ENCODE measurements at regions not wholly inside any gene's neighbourhood (a gene's known extent, or its start where the extent isn't known, plus 50 kb on each side); places are given as distances from the start of the nearest gene placed in this dataset.

DNA sequence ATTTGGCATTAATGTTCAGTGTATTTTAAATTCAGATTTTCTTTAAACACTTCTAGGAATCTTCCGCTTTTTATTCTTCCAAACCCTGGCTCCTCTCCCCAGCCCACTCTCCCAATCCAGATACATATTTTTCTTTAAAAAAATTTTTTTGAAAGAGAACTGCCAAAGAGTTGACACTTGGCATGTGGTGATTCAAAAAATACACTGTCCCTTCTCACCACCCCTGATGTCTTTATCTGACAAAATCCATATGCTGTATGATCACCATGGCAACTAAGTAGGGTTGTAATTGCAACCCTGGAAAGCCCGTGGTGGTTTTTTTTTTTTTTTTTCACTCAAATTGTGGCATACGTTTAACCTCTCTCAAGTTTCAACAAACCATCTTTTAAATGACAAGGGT is 355.8 kb upstream of the SASH1 start:
- Histone ChIP-seq H3K9me3 (ENCODE audit: insufficient read depth, low read length, severe bottlenecking) (no peaks in the 10 kb centered on the region), H2AFZ (ENCODE audit: low read depth, low read length) (no peak overlapping the region), H3K9ac (ENCODE audit: low read depth, low read length) (no peak overlapping the region), H4K20me1 (ENCODE audit: insufficient read depth, low read length) (no peaks in the 10 kb centered on the region), H3K27me3 (ENCODE audit: insufficient read depth, low read length, poor library complexity) (no peaks in the 10 kb centered on the region), H3K4me1 (ENCODE audit: insufficient read depth, low read length) (no peaks in the 10 kb centered on the region), H3K36me3 (ENCODE audit: insufficient read depth, low read length) (no peaks in the 10 kb centered on the region), H3K27ac (ENCODE audit: low read length) (no peak overlapping the region), H3K79me2 (ENCODE audit: insufficient read depth, low read length) (no peaks in the 10 kb centered on the region), H3K4me3 (ENCODE audit: low read depth in 1 of 2, low read length in 2 of 2) (no peak overlapping the region), H3K4me2 (ENCODE audit: insufficient read depth, low read length) (no peak overlapping the region)
- no peak for DNase-seq
- TF ChIP-seq, protein P1, sequence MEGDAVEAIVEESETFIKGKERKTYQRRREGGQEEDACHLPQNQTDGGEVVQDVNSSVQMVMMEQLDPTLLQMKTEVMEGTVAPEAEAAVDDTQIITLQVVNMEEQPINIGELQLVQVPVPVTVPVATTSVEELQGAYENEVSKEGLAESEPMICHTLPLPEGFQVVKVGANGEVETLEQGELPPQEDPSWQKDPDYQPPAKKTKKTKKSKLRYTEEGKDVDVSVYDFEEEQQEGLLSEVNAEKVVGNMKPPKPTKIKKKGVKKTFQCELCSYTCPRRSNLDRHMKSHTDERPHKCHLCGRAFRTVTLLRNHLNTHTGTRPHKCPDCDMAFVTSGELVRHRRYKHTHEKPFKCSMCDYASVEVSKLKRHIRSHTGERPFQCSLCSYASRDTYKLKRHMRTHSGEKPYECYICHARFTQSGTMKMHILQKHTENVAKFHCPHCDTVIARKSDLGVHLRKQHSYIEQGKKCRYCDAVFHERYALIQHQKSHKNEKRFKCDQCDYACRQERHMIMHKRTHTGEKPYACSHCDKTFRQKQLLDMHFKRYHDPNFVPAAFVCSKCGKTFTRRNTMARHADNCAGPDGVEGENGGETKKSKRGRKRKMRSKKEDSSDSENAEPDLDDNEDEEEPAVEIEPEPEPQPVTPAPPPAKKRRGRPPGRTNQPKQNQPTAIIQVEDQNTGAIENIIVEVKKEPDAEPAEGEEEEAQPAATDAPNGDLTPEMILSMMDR (IDR thresholded peaks at IDR 0.05; ENCODE audit: borderline replicate concordance, extremely low read depth, low read length, poor library complexity, severe bottlenecking) = no peak
- TF ChIP-seq EZH2 (IDR thresholded peaks at IDR 0.05; ENCODE audit: borderline replicate concordance, low read depth, low read length, severe bottlenecking) = no peak
- no peak for ATAC-seq (ENCODE audit: insufficient read depth, low read depth)

DNA sequence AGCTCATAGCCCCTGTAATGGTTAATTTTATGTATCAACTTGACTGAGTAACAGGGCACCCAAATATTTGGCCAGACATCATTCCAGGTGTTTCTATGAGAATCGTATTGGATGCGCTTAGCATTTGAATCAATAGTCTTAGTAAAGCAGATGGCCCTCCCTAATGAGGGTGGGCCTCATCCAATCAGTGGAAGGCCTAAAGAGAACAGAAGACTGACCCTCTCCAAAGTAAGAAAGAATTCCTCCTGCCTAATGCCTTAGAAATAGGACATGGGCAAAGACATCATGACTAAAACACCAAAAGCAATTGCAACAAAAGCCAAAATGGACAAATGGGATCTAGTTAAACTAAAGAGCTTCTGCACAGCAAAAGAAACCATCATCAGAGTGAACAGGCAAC is 352.5 kb upstream of the SASH1 start:
- ATAC-seq (ENCODE audit: insufficient read depth, low read depth) (no peak), DNase-seq (no peak)
- H4K20me1 ChIP-seq (ENCODE audit: insufficient read depth, low read length) = no peaks in the 10 kb centered on the region
- no peak overlapping the region for H3K4me3 ChIP-seq (ENCODE audit: low read depth in 1 of 2, low read length in 2 of 2)
- TF ChIP-seq EZH2 (IDR thresholded peaks at IDR 0.05; ENCODE audit: borderline replicate concordance, low read depth, low read length, severe bottlenecking) = no peak
- TF ChIP-seq, protein P1 (IDR thresholded peaks at IDR 0.05; ENCODE audit: borderline replicate concordance, extremely low read depth, low read length, poor library complexity, severe bottlenecking) = no peak
- H3K79me2 ChIP-seq (ENCODE audit: insufficient read depth, low read length) = no peaks in the 10 kb centered on the region
- no peak overlapping the region for H3K27ac ChIP-seq (ENCODE audit: low read length)
- H2AFZ ChIP-seq (ENCODE audit: low read depth, low read length) = no peak overlapping the region
- H3K9ac ChIP-seq (ENCODE audit: low read depth, low read length) = no peak overlapping the region
- no peaks in the 10 kb centered on the region for H3K9me3 ChIP-seq (ENCODE audit: insufficient read depth, low read length, severe bottlenecking)
- no peaks in the 10 kb centered on the region for H3K27me3 ChIP-seq (ENCODE audit: insufficient read depth, low read length, poor library complexity)
- H3K4me1 ChIP-seq (ENCODE audit: insufficient read depth, low read length) = no peaks in the 10 kb centered on the region
- no peak overlapping the region for H3K4me2 ChIP-seq (ENCODE audit: insufficient read depth, low read length)
- no peaks in the 10 kb centered on the region for H3K36me3 ChIP-seq (ENCODE audit: insufficient read depth, low read length)

DNA sequence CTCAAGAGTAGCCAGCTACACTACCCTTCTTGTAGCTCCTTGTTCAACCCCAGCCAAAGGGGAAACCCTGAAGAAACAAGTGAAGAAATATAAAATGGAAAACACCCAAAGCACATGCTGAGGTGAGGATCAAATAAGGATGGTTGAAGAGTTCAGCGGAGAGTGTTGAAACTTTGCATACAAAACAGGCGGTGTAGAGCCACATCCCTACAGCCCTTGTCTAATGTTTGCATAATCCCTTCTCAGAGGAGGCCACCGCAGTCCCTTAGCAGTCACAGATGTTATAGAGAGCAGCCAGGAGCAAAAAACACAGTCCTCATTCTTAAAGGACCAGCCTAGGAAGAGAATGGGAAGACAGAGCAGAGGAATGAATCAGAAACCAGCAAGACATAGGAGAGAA is 350.7 kb upstream of the SASH1 start:
- Histone ChIP-seq H3K4me2 (ENCODE audit: insufficient read depth, low read length) (no peak overlapping the region), H4K20me1 (ENCODE audit: insufficient read depth, low read length) (no peaks in the 10 kb centered on the region), H3K27ac (ENCODE audit: low read length) (no peak overlapping the region), H3K9me3 (ENCODE audit: insufficient read depth, low read length, severe bottlenecking) (no peaks in the 10 kb centered on the region), H3K9ac (ENCODE audit: low read depth, low read length) (no peak overlapping the region), H2AFZ (ENCODE audit: low read depth, low read length) (no peak overlapping the region), H3K4me1 (ENCODE audit: insufficient read depth, low read length) (no peaks in the 10 kb centered on the region), H3K36me3 (ENCODE audit: insufficient read depth, low read length) (no peaks in the 10 kb centered on the region), H3K4me3 (ENCODE audit: low read depth in 1 of 2, low read length in 2 of 2) (no peak overlapping the region), H3K27me3 (ENCODE audit: insufficient read depth, low read length, poor library complexity) (no peaks in the 10 kb centered on the region), H3K79me2 (ENCODE audit: insufficient read depth, low read length) (no peaks in the 10 kb centered on the region)
- TF ChIP-seq, protein P1 (IDR thresholded peaks at IDR 0.05; ENCODE audit: borderline replicate concordance, extremely low read depth, low read length, poor library complexity, severe bottlenecking) = no peak
- DNase-seq (no peak), ATAC-seq (ENCODE audit: insufficient read depth, low read depth) (no peak)

DNA sequence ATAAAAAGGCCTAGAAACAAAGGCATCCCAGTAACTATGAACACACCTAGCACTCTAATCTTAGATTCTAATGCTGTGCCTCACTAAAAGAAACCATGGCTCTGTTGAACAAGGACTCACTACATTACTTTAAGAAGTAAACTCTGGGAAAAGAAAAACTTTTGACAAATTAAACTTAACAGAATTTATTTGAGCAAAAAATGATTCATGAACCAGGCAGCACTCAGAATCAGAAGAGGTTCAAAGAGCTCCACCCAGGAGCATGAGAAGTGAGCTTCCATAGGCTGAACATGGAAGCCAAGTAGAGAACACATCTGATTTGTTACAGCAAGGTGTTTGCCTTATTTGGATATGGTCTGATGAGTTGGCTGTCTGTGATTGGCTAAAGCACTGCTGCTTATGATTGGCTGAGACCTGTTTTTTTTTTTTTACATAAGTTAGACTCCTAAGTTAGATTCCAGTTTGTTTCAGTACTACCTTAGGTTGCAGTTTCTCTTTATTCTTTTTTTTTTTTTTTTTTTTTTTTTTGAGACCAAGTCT is 343.6 kb upstream of the SASH1 start:
- no peak overlapping the region for H3K9ac ChIP-seq (ENCODE audit: low read depth, low read length)
- no peaks in the 10 kb centered on the region for H3K36me3 ChIP-seq (ENCODE audit: insufficient read depth, low read length)
- H4K20me1 ChIP-seq (ENCODE audit: insufficient read depth, low read length) = no peaks in the 10 kb centered on the region
- no peaks in the 10 kb centered on the region for H3K9me3 ChIP-seq (ENCODE audit: insufficient read depth, low read length, severe bottlenecking)
- no peak overlapping the region for H3K4me3 ChIP-seq (ENCODE audit: low read depth in 1 of 2, low read length in 2 of 2)
- TF ChIP-seq, protein P1 (IDR thresholded peaks at IDR 0.05; ENCODE audit: borderline replicate concordance, extremely low read depth, low read length, poor library complexity, severe bottlenecking) = no peak
- no peak for TF ChIP-seq EZH2 (IDR thresholded peaks at IDR 0.05; ENCODE audit: borderline replicate concordance, low read depth, low read length, severe bottlenecking)
- no peak overlapping the region for H2AFZ ChIP-seq (ENCODE audit: low read depth, low read length)
- DNase-seq = no peak
- H3K27ac ChIP-seq (ENCODE audit: low read length) = no peak overlapping the region
- no peaks in the 10 kb centered on the region for H3K4me1 ChIP-seq (ENCODE audit: insufficient read depth, low read length)
- no peak for ATAC-seq (ENCODE audit: insufficient read depth, low read depth)
- H3K27me3 ChIP-seq (ENCODE audit: insufficient read depth, low read length, poor library complexity) = no peaks in the 10 kb centered on the region
- no peaks in the 10 kb centered on the region for H3K79me2 ChIP-seq (ENCODE audit: insufficient read depth, low read length)
- no peak overlapping the region for H3K4me2 ChIP-seq (ENCODE audit: insufficient read depth, low read length)
